A673 (cell line): ENCODE measurements at regions not wholly inside any gene's neighbourhood (a gene's known extent, or its start where the extent isn't known, plus 50 kb on each side); places are given as distances from the start of the nearest gene placed in this dataset.

ENCODE experiments used
- EZH2 ChIP-seq: fragments of 200-600 bp; sonication (generic); IDR thresholded peaks from 2 replicates; pipeline ENCODE4 v1.6.1; 2017; ENCODE audit warnings: borderline replicate concordance, low read depth, mild to moderate bottlenecking, mixed read lengths, antibody characterized with exemption, low read length; ENCODE audit not compliant: poor library complexity, severe bottlenecking
- TF ChIP-seq, protein P1 (sequence below): fragments of 300-800, 200-600 bp; sonication (generic); conservative IDR thresholded peaks from 2 replicates; pipeline ENCODE4 v1.5.1; 2017; ENCODE audit warnings: low read depth, mild to moderate bottlenecking, antibody characterized with exemption, low read length, moderate library complexity, mixed read lengths

DNA sequence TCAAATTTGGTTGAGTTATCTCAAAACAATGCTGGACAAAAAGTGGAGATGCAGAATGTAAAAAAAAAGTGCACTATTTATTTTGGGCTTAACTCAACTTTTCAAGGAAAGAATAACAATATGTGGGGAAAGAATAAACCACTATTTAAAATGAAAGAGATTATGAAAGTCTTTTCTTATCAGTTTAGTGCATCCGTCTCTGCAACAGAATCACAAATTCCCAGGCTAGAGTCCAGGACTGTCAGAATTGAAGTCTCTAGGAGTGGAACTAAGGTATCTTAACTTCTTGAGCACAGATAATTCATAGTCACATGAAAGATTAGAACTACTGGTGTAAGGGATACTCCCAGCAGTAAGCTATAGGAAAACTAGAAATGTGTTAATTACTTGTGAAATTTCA is 1200.3 kb upstream of the LRRN3 start:
- TF ChIP-seq, protein P1, sequence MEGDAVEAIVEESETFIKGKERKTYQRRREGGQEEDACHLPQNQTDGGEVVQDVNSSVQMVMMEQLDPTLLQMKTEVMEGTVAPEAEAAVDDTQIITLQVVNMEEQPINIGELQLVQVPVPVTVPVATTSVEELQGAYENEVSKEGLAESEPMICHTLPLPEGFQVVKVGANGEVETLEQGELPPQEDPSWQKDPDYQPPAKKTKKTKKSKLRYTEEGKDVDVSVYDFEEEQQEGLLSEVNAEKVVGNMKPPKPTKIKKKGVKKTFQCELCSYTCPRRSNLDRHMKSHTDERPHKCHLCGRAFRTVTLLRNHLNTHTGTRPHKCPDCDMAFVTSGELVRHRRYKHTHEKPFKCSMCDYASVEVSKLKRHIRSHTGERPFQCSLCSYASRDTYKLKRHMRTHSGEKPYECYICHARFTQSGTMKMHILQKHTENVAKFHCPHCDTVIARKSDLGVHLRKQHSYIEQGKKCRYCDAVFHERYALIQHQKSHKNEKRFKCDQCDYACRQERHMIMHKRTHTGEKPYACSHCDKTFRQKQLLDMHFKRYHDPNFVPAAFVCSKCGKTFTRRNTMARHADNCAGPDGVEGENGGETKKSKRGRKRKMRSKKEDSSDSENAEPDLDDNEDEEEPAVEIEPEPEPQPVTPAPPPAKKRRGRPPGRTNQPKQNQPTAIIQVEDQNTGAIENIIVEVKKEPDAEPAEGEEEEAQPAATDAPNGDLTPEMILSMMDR: no peak
- TF ChIP-seq EZH2: no peak
